K562 (cell line): ENCODE measurements at regions not wholly inside any gene's neighbourhood (a gene's known extent, or its start where the extent isn't known, plus 50 kb on each side); places are given as distances from the start of the nearest gene placed in this dataset.

Source experiments
- ATAC-seq: fragments of 200-7000 bp; cut with Tn5 transposase; 3 replicates; pipeline ENCODE4 v1.9.1; 2020; ENCODE audit warnings: moderate library complexity
- BruUV-seq: library from RNA; stranded (reverse); fragments of 400-500 nt; replicated peaks from 2 replicates; lab custom pipeline; 2021; lab: Mats Ljungman, UMichigan
- CTCF ChIA-PET: fragments of 300-600 bp; formaldehyde crosslinking; extraction: SDS; loops from one replicate; lab custom pipeline; 2021; ENCODE audit warnings: low intra/inter-chr PET ratio; lab: Yijun Ruan, JAX
- POLR2A ChIA-PET: fragments of 300-600, 350-650 bp; sonication (Branson Sonifier 250); formaldehyde crosslinking; extraction: SDS; loops from one replicate; lab custom pipeline; 2021; ENCODE audit warnings: antibody characterized with exemption, inconsistent platforms; lab: Yijun Ruan, JAX
- DNase-seq, 4 experiments: peaks; one replicate each; pipeline versions ENCODE4 v3.0.0 to v3.0.0-alpha.2; 2011 to 2018; ENCODE audit warnings: low spot score in 3 of 4, mixed read lengths in 3 of 4; ENCODE audit errors: extremely low read depth in 1 of 4
- FAIRE-seq: peaks from 2 replicates; lab custom pipeline; 2011; peaks lifted over from hg19 to GRCh38; lab: Jason Lieb, UNC
- H2AFZ ChIP-seq: 2 replicates; pipeline ENCODE4 v1.6.0; 2011; ENCODE audit warnings: low read depth, low read length, control low read depth, inconsistent platforms
- H3K27ac ChIP-seq: fragments of 200-600 bp; 3 replicates; pipeline ENCODE4 v1.8.0; 2011; ENCODE audit warnings: low read depth, mild to moderate bottlenecking, control low read depth, inconsistent platforms, low read length, moderate library complexity, mixed read lengths; ENCODE audit errors: extremely low read depth
- H3K27me3 ChIP-seq, 2 experiments: fragments of 300-600 bp in 1 of 2; 2 replicates in 1 of 2; 3 replicates in 1 of 2; pipeline versions ENCODE4 v1.6.0 to v1.8.0; 2011; ENCODE audit warnings: inconsistent platforms in 2 of 2, low read length in 2 of 2, mild to moderate bottlenecking in 1 of 2, mixed read lengths in 1 of 2, moderate library complexity in 1 of 2; ENCODE audit not compliant: control insufficient read depth in 2 of 2, insufficient read depth in 2 of 2
- H3K36me3 ChIP-seq: fragments of 300-600 bp; 3 replicates; pipeline ENCODE4 v1.8.0; 2011; ENCODE audit warnings: mild to moderate bottlenecking, low read length, inconsistent platforms; ENCODE audit not compliant: control insufficient read depth, insufficient read depth
- H3K4me1 ChIP-seq, 2 experiments: fragments of 200-600 bp in 1 of 2; replicated peaks in 1 of 2; 2 replicates in 1 of 2; 3 replicates in 1 of 2; pipeline versions ENCODE4 v1.5.1 to v1.8.0; 2011; ENCODE audit warnings: inconsistent platforms in 2 of 2, low read length in 2 of 2, mild to moderate bottlenecking in 1 of 2, mixed read lengths in 1 of 2, moderate library complexity in 1 of 2; ENCODE audit not compliant: control insufficient read depth in 2 of 2, insufficient read depth in 2 of 2
- H3K4me2 ChIP-seq: 2 replicates; pipeline ENCODE4 v1.6.1; 2011; ENCODE audit warnings: low read length, control low read depth, inconsistent platforms, mixed read lengths; ENCODE audit not compliant: insufficient read depth
- H3K4me3 ChIP-seq: fragments of 200-600 bp; sonication (generic), shearing (Covaris generic); 2 replicates; pipeline ENCODE4 v1.5.1; 2016; ENCODE audit warnings: control low read depth, inconsistent platforms
- H3K79me2 ChIP-seq: fragments of 200-600 bp; 3 replicates; pipeline ENCODE4 v1.8.0; 2011; ENCODE audit warnings: low read length, inconsistent platforms; ENCODE audit not compliant: control insufficient read depth, insufficient read depth
- H3K9ac ChIP-seq, 2 experiments: 2 replicates each; pipeline versions ENCODE4 v1.6.0 to v1.6.1; 2011; ENCODE audit warnings: low read depth in 2 of 2, low read length in 2 of 2, control low read depth in 1 of 2, inconsistent platforms in 1 of 2, mild to moderate bottlenecking in 1 of 2, mixed read lengths in 1 of 2; ENCODE audit not compliant: insufficient read depth in 1 of 2
- H3K9me1 ChIP-seq: one replicate; pipeline ENCODE4 v1.6.0; 2011; ENCODE audit warnings: inconsistent platforms, mild to moderate bottlenecking, low read length, moderate library complexity; ENCODE audit not compliant: control insufficient read depth, insufficient read depth
- H3K9me3 ChIP-seq: replicated peaks from 2 replicates; pipeline ENCODE4 v1.5.1; 2011; ENCODE audit warnings: low read depth, low read length, inconsistent platforms; ENCODE audit not compliant: control insufficient read depth, insufficient read depth
- H4K20me1 ChIP-seq: replicated peaks from 2 replicates; pipeline ENCODE4 v1.6.1; 2011; ENCODE audit warnings: low read length, inconsistent platforms, mixed read lengths; ENCODE audit not compliant: control insufficient read depth, insufficient read depth
- ARHGAP35 ChIP-seq: fragments of 450-650 bp; IDR thresholded peaks from 2 replicates; pipeline ENCODE4 v1.6.1; 2018; ENCODE audit not compliant: partially characterized antibody
- BMI1 ChIP-seq: fragments of 150-350 bp; IDR thresholded peaks from 2 replicates; pipeline ENCODE4 v1.6.1; 2014; ENCODE audit warnings: low read length
- CBX5 ChIP-seq: IDR thresholded peaks from 2 replicates; pipeline ENCODE4 v1.6.1; 2014; ENCODE audit warnings: low read depth, borderline replicate concordance
- CCAR2 ChIP-seq: fragments of 200-400 bp; formaldehyde crosslinking; IDR thresholded peaks from 2 replicates; pipeline ENCODE4 v1.6.1; 2017; ENCODE audit warnings: mild to moderate bottlenecking, low read depth, low read length
- MEF2A ChIP-seq: IDR thresholded peaks from 2 replicates; pipeline ENCODE4 v1.6.1; 2011; ENCODE audit warnings: low read depth, mild to moderate bottlenecking, low read length, moderate library complexity; ENCODE audit not compliant: control insufficient read depth
- MITF ChIP-seq: IDR thresholded peaks from 2 replicates; pipeline ENCODE4 v1.6.1; 2014; ENCODE audit warnings: antibody characterized with exemption
- NEUROD1 ChIP-seq: fragments of 150-350 bp; IDR thresholded peaks from 2 replicates; pipeline ENCODE4 v1.6.1; 2014; ENCODE audit warnings: borderline replicate concordance, low read length, low read depth; ENCODE audit not compliant: partially characterized antibody
- NFATC3 ChIP-seq: fragments of 450-650 bp; IDR thresholded peaks from 2 replicates; pipeline ENCODE4 v1.6.1; 2017; ENCODE audit warnings: mild to moderate bottlenecking
- NFE2L1 ChIP-seq: fragments of 450-650 bp; IDR thresholded peaks from 2 replicates; pipeline ENCODE4 v1.6.1; 2016; ENCODE audit warnings: missing genetic modification characterization, low read depth, mild to moderate bottlenecking, missing compliant biosample characterization, moderate library complexity, borderline replicate concordance
- SMARCA5 ChIP-seq: fragments of 450-650 bp; IDR thresholded peaks from 2 replicates; pipeline ENCODE4 v1.6.1; 2016
- TSC22D4 ChIP-seq: fragments of 450-650 bp; IDR thresholded peaks from 2 replicates; pipeline ENCODE4 v1.6.1; 2016; ENCODE audit warnings: missing genetic modification characterization, missing biosample characterization, control low read depth
- ZNF175 ChIP-seq: fragments of 200-800 bp; sonication (Bioruptor generic); IDR thresholded peaks from 2 replicates; pipeline ENCODE4 v1.6.1; 2016; ENCODE audit warnings: low read depth, mild to moderate bottlenecking, missing genetic modification characterization, missing compliant biosample characterization
- ZNF282 ChIP-seq: sonication (generic); formaldehyde crosslinking; IDR thresholded peaks from 2 replicates; pipeline ENCODE4 v1.8.1; 2023; ENCODE audit warnings: missing genetic modification reagents
- ZNF384 ChIP-seq: IDR thresholded peaks from 2 replicates; pipeline ENCODE4 v1.6.1; 2012; ENCODE audit warnings: low read depth, low read length, improper control_type of control experiment
- ZNF583 ChIP-seq: fragments of 250-450 bp; sonication (Bioruptor Pico); IDR thresholded peaks from 2 replicates; pipeline ENCODE4 v1.4.0; 2020
- ZNF76 ChIP-seq: fragments of 250-450 bp; sonication (Bioruptor Pico); IDR thresholded peaks from 2 replicates; pipeline ENCODE4 v1.4.0; 2020; ENCODE audit warnings: mild to moderate bottlenecking, moderate library complexity, borderline replicate concordance
- WGBS: fragments of 100-300 bp; shearing (Covaris generic); methylation state at CpG from one replicate; pipeline ENCODE4 v1.1.6; 2016; ENCODE audit warnings: low coverage, mixed read lengths; ENCODE audit not compliant: insufficient coverage; ENCODE audit errors: missing lambda C conversion rate; 5-methylcytosine and 5-hydroxymethylcytosine counted together
- in situ Hi-C: fragments of 300-500 bp; cut with MboI; formaldehyde crosslinking; loops from 4 replicates; pipeline ENCODE4 v1.15.0; 2018; ENCODE audit warnings: inconsistent platforms, mixed read lengths
- intact Hi-C: fragments of 100-400 bp; cut with micrococcal nuclease; formaldehyde crosslinking; loops from 2 replicates; pipeline ENCODE4 v1.14.2; 2022

GRCh38 chr13:63541336-63541735 is 2125.7 kb upstream of the PCDH20 start:
- Histone ChIP-seq H3K4me1 (no peaks in the 10 kb centered on the region), H3K4me3 (no peak overlapping the region), H4K20me1 (no peaks in the 10 kb centered on the region), H3K9me1 (no peaks in the 10 kb centered on the region), H3K9me3 (no peaks in the 10 kb centered on the region), H3K36me3 (no peaks in the 10 kb centered on the region), H3K27ac (no peak overlapping the region), H3K79me2 (no peaks in the 10 kb centered on the region), H3K9ac (no peak overlapping the region), H3K27me3 (no peaks in the 10 kb centered on the region), H2AFZ (no peak overlapping the region), H3K4me2 (no peak overlapping the region)
- no peak for TF ChIP-seq CCAR2
- TF ChIP-seq NEUROD1: no peak
- no peak for TF ChIP-seq ZNF384
- TF ChIP-seq ZNF583: no peak
- no peak for TF ChIP-seq SMARCA5
- no peak for TF ChIP-seq CBX5
- no peak for DNase-seq
- BruUV-seq: no TSS peak
- ChIA-PET POLR2A (interaction anchor here (0.5 kb wide), 1 partner anchor 116 kb away, joined by 3 read pairs; no protein-coding TSS in a partner anchor), CTCF (no interaction called here)
- no peak for ATAC-seq
- intact Hi-C loops: no loop called here
- WGBS: 0% methylated on average over 6 of the region's 6 CpGs
- in situ Hi-C loops: no loop called here
- no peak for FAIRE-seq

DNA sequence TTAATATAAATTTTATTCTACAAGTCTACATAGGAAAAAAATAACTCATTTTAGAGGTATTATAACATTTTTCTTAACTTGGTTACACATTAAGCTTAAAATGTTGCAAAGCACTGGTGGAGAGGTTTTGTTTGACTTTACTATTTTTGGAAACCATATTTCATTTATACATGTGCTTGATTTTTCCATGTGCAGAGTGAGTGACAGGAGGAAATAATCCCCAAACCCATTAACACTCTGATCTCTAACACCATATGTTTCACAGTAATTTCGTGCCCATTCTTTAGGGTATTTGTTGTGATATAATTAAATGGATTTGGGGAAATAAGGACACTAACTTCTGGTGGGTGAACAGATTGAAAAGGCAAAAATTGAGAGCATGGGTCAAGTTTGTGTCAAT is 2124.4 kb upstream of the PCDH20 start:
- no peaks in the 10 kb centered on the region for H3K36me3 ChIP-seq
- intact Hi-C loops (no loop called here), in situ Hi-C loops (no loop called here)
- H3K4me2 ChIP-seq: no peak overlapping the region
- H4K20me1 ChIP-seq: no peaks in the 10 kb centered on the region
- H3K4me3 ChIP-seq: no peak overlapping the region
- WGBS: 0% methylated on average over 1 of the region's 1 CpG
- H3K9me1 ChIP-seq: no peaks in the 10 kb centered on the region
- BruUV-seq: no TSS peak
- ChIA-PET POLR2A (no interaction called here), CTCF (no interaction called here)
- no peak for FAIRE-seq
- H3K27me3 ChIP-seq: no peaks in the 10 kb centered on the region
- no peaks in the 10 kb centered on the region for H3K4me1 ChIP-seq
- TF ChIP-seq BMI1: no peak
- no peak for TF ChIP-seq ZNF282
- TF ChIP-seq ZNF76 (CRISPR knock-in tag): no peak
- TF ChIP-seq MEF2A: no peak
- TF ChIP-seq ARHGAP35: no peak
- no peak for TF ChIP-seq NFATC3
- no peak for TF ChIP-seq ZNF175
- no peak for TF ChIP-seq MITF
- TF ChIP-seq TSC22D4: no peak
- no peak for TF ChIP-seq NFE2L1 (tag)
- no peak for ATAC-seq
- H3K27ac ChIP-seq: no peak overlapping the region
- H3K79me2 ChIP-seq: no peaks in the 10 kb centered on the region
- H2AFZ ChIP-seq: no peak overlapping the region
- DNase-seq: no peak
- H3K9ac ChIP-seq: no peak overlapping the region
- no peaks in the 10 kb centered on the region for H3K9me3 ChIP-seq
